Glutamatergic neuron (in vitro differentiated cells): ENCODE measurements at regions not wholly inside any gene's neighbourhood (a gene's known extent, or its start where the extent isn't known, plus 50 kb on each side); places are given as distances from the start of the nearest gene placed in this dataset.
"Not testable (repeated sequence)": the region's sequence is repeated elsewhere in the genome, so short reads cannot be mapped to it uniquely, and the experiment has no call there.

Source experiments
- DNase-seq: peaks from one replicate; pipeline ENCODE4 v3.0.0; 2022
- H3K27ac Mint-ChIP-seq: one replicate; pipeline ENCODE4 v1.8.0; 2020; ENCODE audit warnings: mild to moderate bottlenecking, mixed read lengths, inconsistent platforms; ENCODE audit not compliant: unreplicated experiment
- H3K27me3 Mint-ChIP-seq: one replicate; pipeline ENCODE4 v1.8.0; 2020; ENCODE audit warnings: mild to moderate bottlenecking, moderate library complexity, mixed read lengths, inconsistent platforms; ENCODE audit not compliant: unreplicated experiment
- H3K36me3 Mint-ChIP-seq: one replicate; pipeline ENCODE4 v1.8.0; 2020; ENCODE audit warnings: mild to moderate bottlenecking, mixed read lengths, inconsistent platforms; ENCODE audit not compliant: unreplicated experiment
- H3K4me1 Mint-ChIP-seq: one replicate; pipeline ENCODE4 v1.8.0; 2020; ENCODE audit warnings: mild to moderate bottlenecking, low read depth, mixed read lengths, inconsistent platforms; ENCODE audit not compliant: unreplicated experiment
- H3K4me3 Mint-ChIP-seq: one replicate; pipeline ENCODE4 v1.8.0; 2020; ENCODE audit warnings: mild to moderate bottlenecking, mixed read lengths, inconsistent platforms; ENCODE audit not compliant: unreplicated experiment
- H3K9me3 Mint-ChIP-seq: one replicate; pipeline ENCODE4 v1.8.0; 2020; ENCODE audit warnings: mild to moderate bottlenecking, moderate library complexity, mixed read lengths, inconsistent platforms; ENCODE audit not compliant: unreplicated experiment
- TF ChIP-seq, protein P1 (sequence below): fragments of 200-600 bp; sonication (generic); IDR thresholded peaks from one replicate; pipeline ENCODE4 v1.5.0; 2021; ENCODE audit not compliant: partially characterized antibody, unreplicated experiment

DNA sequence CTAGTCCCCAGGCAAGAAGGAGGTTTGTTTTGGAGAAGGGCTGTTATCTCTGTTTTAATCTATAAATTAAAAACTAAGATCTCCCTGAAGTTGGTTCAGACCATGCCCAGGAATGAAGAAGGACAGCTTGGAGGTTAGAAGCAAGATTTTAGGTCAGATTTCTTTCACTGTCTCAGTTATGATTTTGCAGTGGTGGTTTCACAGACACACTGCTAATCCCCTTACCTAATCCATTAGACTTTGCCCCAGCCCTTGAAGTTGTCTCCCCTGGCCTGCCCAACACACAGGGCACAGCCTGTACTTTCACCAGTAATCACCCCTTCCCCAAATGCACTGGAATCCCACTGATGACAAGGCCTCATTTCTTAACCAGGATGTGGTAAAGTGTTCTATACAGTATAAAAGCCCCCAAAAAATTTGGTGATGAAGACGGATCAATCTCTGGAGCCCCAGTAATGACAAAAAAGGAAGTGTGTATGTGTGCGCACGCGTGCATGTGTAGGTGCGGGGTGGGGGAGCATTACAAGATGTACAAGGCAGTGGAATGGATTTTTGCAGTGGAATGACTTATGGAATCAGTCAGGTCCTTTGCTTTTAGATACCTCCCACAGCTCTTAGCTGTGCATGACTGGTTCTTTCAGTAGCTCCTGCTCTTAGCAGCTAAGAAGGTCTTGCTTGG lies 73.1 kb upstream of the TERB2 start:
- no peak overlapping the region for H3K4me3 Mint-ChIP-seq
- no peak for DNase-seq
- no peak overlapping the region for H3K27ac Mint-ChIP-seq
- no peaks in the 10 kb centered on the region for H3K4me1 Mint-ChIP-seq
- H3K36me3 Mint-ChIP-seq, result peaks cover 10% of the 10 kb centered on the region
- TF ChIP-seq, protein P1, sequence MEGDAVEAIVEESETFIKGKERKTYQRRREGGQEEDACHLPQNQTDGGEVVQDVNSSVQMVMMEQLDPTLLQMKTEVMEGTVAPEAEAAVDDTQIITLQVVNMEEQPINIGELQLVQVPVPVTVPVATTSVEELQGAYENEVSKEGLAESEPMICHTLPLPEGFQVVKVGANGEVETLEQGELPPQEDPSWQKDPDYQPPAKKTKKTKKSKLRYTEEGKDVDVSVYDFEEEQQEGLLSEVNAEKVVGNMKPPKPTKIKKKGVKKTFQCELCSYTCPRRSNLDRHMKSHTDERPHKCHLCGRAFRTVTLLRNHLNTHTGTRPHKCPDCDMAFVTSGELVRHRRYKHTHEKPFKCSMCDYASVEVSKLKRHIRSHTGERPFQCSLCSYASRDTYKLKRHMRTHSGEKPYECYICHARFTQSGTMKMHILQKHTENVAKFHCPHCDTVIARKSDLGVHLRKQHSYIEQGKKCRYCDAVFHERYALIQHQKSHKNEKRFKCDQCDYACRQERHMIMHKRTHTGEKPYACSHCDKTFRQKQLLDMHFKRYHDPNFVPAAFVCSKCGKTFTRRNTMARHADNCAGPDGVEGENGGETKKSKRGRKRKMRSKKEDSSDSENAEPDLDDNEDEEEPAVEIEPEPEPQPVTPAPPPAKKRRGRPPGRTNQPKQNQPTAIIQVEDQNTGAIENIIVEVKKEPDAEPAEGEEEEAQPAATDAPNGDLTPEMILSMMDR, result no peak
- no peaks in the 10 kb centered on the region for H3K27me3 Mint-ChIP-seq
- H3K9me3 Mint-ChIP-seq, result peaks cover 5% of the 10 kb centered on the region

DNA sequence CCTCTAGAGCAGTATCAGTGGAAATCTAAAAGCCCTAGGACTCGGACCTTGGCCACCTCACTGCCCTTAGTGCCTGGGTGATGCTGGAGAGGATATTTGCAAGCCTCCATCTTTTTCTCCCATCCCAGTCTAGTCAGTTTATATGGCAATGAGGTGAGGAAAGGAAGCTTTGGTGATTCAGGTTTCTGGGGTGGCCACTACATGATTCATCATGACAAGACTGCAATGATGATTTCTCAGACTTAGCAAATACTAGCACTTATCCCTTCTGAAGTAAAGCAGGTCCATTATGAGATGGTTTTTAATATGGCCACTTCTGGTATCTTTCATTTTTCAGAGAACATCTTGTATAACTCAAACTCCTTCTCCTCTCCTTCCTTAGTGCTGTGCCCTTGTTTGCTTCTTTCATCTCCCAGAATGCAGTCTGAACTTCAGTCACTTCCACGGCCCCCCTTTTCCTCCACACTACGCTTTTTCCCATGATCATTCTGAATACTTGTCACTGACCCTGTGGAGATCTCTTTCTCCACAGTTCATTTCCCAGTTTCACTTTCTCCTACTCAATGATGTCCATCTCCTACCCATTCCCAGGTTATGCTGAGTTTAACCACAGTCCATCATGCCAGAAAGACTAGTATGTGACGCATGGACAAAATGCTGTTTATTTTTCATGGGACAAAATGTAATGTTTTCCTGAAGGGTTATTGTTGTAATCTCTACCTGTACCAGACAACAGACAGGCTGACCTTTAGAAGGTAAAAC lies 57.4 kb upstream of the TERB2 start:
- DNase-seq, H3K4me1 Mint-ChIP-seq, H3K36me3 Mint-ChIP-seq, H3K27me3 Mint-ChIP-seq, H3K27ac Mint-ChIP-seq, H3K4me3 Mint-ChIP-seq, H3K9me3 Mint-ChIP-seq: not testable (repeated sequence)

DNA sequence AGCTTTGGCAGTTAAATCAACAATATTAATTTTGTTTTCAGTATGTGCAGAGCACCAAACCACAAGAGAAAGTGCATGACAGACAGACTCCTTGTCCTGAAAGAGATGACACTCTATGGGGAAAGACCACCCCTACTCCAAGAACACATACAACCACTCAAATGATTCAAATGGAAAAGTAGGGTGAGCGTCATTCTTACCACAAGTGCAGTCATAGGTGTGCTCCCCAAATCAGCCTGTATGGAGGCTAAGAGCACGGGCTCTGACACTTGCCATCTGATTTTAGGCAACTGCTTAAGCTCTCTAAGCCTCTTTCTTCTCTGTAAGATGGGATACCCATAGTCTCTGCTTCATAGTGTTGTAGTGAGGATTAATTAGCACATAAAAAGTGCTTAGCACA lies 56.7 kb upstream of the TERB2 start:
- not testable (repeated sequence) for H3K27ac Mint-ChIP-seq, H3K9me3 Mint-ChIP-seq, DNase-seq

DNA sequence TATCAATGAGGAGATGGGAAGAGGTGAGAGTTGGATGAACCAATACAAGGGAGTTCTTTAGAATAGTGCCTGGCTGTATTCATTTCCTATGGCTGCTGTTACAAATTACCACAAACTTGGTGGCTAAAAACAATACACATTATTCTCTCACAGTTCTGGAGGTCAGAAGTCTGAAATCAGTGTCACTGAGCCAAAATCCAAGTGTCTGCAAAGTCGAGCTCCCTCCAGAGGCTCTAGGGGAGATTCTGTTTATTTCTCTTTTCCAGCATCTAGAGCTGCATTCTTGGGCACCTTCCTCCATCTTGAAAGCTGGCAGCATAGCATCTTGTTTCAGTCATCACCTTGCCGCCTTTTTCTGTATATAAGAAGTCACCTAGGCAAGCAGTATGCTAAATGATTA lies 55.7 kb upstream of the TERB2 start:
- not testable (repeated sequence) for H3K36me3 Mint-ChIP-seq, H3K27ac Mint-ChIP-seq, DNase-seq

More for the DNA sequence above, 56.7 kb upstream of the TERB2 start:
- not testable (repeated sequence) for H3K4me1 Mint-ChIP-seq, H3K4me3 Mint-ChIP-seq, H3K27me3 Mint-ChIP-seq, H3K36me3 Mint-ChIP-seq

DNA sequence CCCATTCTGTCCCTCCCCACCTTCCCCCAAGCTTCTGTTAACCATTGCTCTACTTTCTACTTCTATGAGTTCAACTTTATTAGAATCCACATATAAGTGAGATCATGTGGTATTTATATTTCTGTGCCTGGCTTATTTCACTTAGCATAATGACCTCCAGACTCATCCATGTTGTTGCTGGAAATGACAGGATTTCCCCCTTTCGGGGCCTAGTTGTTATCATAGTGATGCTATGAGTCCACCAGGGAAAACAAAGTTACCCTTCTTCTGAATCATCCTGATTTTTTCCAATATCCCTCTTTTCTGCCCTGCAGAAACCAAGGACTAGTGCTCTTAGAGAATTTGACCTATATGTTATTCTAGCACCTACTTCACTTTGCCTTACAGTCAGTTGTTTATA lies 53.2 kb upstream of the TERB2 start:
- not testable (repeated sequence) for H3K27me3 Mint-ChIP-seq, DNase-seq, H3K4me3 Mint-ChIP-seq, H3K9me3 Mint-ChIP-seq, H3K27ac Mint-ChIP-seq, H3K36me3 Mint-ChIP-seq, H3K4me1 Mint-ChIP-seq

More for the DNA sequence above, 55.7 kb upstream of the TERB2 start:
- not testable (repeated sequence) for H3K9me3 Mint-ChIP-seq, H3K4me1 Mint-ChIP-seq, H3K4me3 Mint-ChIP-seq, H3K27me3 Mint-ChIP-seq

DNA sequence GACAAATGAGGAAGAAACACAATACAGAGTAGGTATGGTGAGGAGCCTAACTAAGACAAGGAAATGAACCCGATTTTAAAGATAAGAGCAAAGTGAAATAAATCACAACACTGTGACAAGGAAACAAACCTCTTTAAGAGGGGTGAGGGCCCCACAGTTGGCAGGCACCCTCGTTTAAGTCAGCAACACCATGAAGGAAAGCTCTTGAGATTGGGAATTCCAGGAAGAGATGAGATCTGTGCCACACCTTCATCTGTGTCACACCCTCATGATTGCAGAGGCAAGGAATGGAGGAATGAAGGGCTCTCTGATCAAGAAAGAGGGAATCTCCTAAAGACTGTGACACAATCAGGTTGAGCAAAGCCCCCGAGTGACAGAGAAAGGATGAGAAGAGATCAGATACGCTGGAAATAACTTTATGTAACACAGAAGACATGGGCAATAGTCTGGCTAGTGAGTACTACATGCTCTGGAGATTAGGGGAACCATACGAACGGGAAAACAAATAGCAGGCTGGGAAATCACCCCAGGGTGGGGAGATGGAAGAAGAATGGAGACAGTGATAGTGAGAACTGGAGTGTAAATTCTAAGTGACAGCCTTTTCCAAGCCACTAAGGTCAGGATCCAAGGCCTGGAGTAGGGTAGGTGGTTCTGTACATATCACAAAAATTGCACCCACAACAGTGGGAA lies 51.7 kb upstream of the TERB2 start:
- not testable (repeated sequence) for DNase-seq, H3K4me1 Mint-ChIP-seq, H3K27ac Mint-ChIP-seq, H3K4me3 Mint-ChIP-seq, H3K27me3 Mint-ChIP-seq, H3K9me3 Mint-ChIP-seq, H3K36me3 Mint-ChIP-seq
